Sciatic nerve (tissue), 2 donors: ENCODE measurements at regions not wholly inside any gene's neighbourhood (a gene's known extent, or its start where the extent isn't known, plus 50 kb on each side); places are given as distances from the start of the nearest gene placed in this dataset.
"Not testable (repeated sequence)": the region's sequence is repeated elsewhere in the genome, so short reads cannot be mapped to it uniquely, and the experiment has no call there.

ENCODE experiments used
- ATAC-seq: fragments of 200-7000 bp; cut with Tn5 transposase; one replicate; pipeline ENCODE4 v1.9.1; 2020; ENCODE audit warnings: mild to moderate bottlenecking, moderate library complexity
- DNase-seq: peaks from one replicate; pipeline ENCODE4 v3.0.0-alpha.2; 2020; ENCODE audit warnings: low spot score
- intact Hi-C: fragments of 100-400 bp; cut with DNase I; formaldehyde crosslinking; loops from one replicate; pipeline ENCODE4 v1.14.2; 2022
- donor health status: DM: no; HTN: no; CAD: no.
- donor health status: DM: no; HTN: no; CAD: no.

DNA sequence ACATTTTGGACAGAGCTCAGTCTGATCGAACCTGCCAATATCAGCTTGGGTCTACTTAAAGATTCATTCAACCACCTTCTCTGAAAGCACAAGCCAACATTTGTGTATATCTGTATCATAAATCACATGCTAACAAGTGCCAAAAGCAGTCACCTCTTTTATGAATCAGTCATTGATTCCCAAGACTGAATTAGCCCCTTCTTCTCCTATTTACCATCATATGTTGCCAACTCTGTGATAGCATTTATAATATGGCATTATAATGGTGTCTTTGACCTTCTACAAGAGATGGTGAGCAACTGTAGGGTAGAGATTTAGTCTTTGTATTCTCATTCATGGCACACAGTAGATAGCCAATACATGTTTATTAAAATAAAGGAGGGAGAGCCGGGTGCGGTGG is 61.4 kb downstream of the DDX53 start:
- DNase-seq (no peak), ATAC-seq (no peak)
- intact Hi-C loops: no loop called here

DNA sequence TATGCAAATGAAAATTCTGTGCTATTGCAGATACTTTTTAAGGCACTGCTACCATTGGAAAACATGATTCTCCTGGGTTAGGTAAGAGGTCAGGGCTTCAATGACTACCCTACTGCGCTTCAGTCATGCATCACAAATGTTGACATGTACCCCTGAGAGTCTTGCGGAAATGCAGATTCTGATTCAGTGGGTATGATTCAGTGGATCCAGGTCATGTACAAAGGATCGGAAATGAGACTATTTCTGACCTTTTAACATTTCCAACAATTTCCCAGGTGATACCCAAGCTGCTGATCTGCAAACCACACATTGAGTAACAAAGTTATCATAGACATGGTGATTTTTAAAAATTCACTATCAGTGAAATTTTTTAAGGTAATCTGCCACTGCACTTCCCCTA is 62.6 kb downstream of the DDX53 start:
- ATAC-seq: no peak
- intact Hi-C loops: no loop called here

DNA sequence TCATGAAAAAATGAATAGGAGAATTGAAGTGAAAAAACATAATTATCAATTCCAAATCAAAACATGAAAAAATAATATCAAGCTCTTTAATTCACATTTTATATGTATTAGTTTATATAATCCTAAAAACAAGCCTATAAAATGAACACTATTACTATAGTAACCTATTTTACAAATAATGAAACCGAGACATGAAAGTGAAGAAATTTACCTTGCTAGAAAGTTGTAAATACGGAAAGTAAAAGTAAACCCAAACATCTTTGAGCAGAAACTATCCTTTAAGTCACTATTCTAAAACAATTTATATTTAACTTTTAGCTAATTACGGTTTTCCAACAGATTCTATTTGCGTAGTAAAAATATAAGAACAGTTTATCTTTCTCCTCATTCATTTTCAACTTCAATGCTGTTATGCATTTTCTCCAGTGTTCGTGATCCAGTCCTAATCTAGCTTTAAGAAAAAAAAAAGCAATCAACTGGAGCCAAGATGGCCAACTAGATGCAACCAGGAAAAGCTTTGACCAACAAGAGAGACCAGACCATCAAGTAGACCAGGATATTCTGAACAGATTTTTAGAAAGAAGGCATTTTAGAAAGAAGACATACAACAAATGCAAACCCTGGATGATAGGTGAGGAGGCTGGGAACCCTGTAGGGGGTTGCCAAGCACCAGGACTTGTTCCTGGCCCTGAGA is 67.0 kb downstream of the DDX53 start:
- no peak for ATAC-seq
- intact Hi-C loops: no loop called here
- no peak for DNase-seq

More for the DNA sequence above, 62.6 kb downstream of the DDX53 start:
- no peak for DNase-seq

DNA sequence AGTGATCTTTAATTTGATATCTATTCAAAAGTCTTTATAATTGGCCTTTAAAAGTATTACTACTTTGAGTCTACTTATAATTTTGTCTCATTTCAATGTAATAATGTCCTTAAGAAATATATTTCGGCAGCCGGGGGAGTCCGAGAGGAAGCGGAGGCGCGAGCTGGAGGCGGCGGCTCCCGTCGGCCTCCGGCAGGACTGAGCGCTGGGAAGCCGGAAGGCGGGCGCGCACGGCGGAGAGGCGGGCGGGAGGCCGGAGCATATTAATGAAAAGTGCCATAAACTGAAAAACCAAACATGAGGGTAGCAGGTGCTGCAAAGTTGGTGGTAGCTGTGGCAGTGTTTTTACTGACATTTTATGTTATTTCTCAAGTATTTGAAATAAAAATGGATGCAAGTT is 75.7 kb downstream of the DDX53 start:
- ATAC-seq, intact Hi-C loops: not testable (repeated sequence)

DNA sequence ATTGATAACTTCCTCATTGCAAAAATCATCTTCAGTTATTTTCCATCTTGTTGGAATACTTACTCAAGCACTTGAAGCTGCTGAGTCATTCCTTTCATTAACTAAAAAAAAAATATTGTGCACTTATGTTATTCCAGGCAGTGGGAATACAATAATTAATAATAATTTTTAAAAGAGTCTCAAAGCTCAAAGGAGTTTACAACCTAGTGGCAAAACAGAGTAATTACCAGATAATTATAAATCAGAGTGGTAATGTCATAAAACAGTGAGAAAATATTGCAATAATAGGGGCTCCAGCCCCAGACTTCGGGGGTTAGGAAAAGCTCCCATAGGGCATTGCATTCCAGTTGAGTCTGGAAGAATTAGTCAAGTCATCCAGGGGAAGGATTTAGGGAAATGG is 79.6 kb downstream of the DDX53 start:
- ATAC-seq (no peak), DNase-seq (no peak)
- intact Hi-C loops: no loop called here

More for the DNA sequence above, 75.7 kb downstream of the DDX53 start:
- not testable (repeated sequence) for DNase-seq

DNA sequence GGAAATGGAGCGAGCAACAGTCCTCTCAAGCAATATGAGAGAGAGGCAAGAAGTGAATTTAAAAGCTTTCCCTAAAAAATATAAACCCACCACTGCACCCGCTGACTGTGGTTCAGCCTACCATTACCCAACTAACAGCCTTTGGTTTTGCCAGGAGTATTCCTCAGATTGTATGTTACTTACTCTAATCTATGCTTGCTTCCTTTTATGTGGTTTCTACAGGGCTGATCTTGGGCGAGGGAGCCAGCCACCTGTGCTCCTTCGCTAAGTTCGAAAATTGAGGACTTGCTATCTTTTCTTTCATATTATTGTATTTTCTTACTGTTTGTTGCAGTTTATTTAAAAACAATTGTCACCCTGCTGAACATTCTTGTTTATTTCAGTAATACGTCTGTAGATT is 101.1 kb downstream of the DDX53 start:
- intact Hi-C loops: no loop called here
- ATAC-seq (no peak), DNase-seq (no peak)

DNA sequence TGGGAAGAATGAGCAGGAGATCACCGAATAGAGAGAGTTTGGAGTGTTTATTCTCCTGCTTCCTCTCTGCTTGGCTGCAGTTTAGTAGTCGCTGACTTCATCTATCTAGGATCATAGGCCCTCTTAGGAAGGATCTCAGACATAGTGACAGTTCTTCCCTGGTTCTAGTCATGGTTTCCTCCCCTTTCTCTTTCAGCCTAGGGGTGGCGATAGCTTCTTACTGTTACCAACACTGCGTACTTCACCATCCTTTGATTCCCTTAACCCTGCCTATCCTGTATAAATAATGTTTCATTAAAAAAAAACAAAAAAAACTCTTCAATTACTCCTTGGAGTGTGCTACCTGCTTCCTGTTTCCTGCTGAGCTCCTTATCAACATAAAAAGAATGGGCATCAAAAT is 103.8 kb downstream of the DDX53 start:
- DNase-seq (no peak), ATAC-seq (no peak)
- intact Hi-C loops: no loop called here

DNA sequence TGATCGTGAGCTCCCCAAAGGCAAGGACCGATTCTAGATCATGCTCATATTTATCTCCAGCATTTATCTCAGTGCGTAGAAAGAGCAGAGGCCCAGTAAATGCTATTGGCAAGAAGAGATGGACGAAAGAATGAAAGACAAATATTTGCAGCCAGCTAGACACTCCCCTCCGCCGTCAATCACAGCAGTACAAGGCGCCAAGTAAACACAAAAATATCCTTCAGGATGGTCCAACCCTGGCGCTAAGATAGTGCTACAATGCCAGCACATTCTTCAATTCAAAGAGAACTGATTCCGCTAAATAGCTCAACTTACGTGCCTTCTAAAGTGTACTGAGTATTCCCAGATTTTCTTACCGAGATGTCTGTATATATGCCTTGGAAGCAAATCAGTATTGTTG is 114.5 kb downstream of the DDX53 start:
- no peak for DNase-seq
- ATAC-seq: no peak
- intact Hi-C loops: no loop called here

DNA sequence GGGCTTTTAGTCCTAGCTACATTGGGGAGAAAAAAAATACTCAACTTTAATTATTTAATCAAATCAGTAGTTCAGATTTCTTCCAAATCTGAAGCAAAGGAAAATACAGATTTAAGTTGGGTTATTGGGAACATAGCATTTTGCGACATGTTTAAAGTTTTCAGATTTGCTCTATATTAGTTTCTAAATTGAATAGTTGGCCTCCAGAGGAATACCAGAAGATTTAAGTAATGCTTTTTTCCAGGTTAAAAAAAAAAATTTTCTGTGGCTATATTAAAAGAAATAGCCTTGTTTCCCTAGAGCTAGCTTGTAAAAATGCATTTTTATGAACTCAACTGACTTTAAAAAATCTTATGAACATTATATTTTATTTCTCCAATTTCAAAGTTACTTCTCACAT is 115.9 kb downstream of the DDX53 start:
- intact Hi-C loops: no loop called here
- DNase-seq (no peak), ATAC-seq (no peak)

DNA sequence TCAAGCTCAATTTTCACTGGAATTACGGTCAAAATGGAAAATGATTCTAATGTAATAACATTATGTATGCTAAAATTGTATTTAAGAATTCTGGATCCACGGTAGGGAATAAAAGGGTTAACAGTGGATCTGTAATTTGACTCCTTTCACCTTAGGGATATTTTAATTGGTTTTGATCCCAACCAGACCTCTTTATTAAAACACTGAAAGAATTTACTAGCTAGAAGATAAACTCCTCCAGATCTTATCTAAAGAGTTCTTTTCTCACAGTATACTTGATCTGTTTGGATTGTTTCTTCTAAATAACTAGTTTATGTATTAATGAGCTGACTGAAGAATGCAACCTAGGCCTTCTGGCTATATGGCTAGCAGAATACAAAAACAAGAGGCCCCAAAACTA is 118.4 kb downstream of the DDX53 start:
- intact Hi-C loops: no loop called here
- ATAC-seq (no peak), DNase-seq (no peak)

DNA sequence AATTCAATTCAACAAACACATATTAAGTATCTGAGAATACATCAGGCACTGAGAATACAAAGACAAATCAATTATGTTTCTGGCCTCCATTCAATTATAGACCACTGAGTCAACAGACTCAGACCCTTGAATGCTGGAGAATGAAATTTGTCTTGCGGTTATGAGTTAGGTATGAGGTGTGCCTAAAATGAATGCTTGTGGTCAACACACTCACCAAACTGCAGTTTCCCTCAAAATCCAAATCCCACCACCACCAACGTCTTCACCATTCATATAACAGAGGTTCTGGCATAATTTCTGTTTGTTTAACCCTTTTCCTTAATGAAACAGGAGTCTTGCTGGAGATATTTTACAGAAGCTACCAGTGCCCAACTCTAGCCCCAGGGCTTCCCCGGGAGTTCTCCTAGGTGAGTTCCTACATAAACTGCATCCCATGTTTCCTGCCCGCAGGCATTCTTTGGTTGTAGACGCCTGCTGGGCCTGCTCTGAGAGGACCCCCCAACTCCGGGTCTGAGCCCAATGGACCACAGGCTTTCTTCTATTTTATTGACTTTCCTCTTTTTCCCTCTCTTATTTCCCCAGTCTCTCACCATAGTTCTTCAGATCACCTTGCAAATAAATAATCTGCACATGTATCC is 119.2 kb downstream of the DDX53 start:
- intact Hi-C loops: no loop called here
- no peak for ATAC-seq
- DNase-seq: no peak

DNA sequence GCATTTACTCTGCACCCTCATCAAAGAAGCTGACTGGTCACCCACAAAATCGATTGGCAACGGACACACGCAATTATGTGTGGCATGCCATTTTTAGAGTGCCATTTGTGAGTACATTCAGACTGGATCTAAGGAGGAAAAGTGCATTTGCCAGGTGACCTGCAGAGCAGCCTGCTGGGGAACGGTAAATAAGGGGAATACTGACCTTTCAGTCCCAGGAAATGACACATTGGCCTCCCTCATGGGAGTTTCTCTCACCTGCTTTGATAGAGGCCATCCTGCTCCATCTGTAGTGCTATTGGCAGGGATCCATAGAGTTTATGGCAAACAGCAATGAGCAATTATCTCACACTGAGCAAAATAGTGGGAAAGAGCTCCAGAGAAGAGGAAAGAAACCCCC is 127.8 kb downstream of the DDX53 start:
- ATAC-seq: no peak
- no peak for DNase-seq
- intact Hi-C loops: no loop called here

DNA sequence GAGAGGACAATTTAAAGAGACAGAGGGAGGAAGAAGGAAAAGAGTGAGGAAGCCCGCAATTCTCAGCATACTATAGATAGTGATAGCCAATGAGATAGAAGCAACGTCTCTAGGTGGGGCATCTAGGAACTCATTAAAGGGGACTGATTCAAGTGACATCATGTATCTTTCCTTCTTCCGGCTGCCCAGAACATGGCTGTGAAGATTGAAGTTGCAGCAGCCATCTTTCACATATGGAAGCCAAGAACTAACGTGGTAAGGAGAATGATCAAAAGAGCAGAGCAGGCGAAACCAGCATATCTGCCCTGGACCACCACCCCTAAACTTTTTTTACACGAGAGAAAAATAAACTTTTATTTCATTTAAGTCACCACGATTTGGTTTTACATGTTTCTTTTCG is 133.8 kb downstream of the DDX53 start:
- intact Hi-C loops: no loop called here
- no peak for DNase-seq
- ATAC-seq: no peak

DNA sequence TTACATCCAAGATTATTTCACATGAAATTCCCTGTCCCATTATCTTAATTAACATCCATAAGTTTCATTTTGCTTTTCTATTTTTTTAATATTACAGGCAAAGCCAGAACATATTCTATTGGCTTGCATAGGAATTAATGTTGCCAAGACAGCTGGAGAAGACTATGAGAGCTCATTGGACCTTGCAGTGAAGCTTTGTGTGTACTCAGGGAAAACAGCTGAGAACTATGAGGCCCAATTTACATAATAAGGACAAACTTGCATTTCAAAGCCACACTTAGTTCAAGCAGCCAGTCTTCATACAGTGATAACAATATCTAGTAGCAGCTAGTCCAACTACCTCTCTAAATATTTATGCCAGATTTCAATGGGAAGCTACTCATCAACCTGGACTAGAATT is 134.4 kb downstream of the DDX53 start:
- intact Hi-C loops: no loop called here
- DNase-seq (no peak), ATAC-seq (no peak)

DNA sequence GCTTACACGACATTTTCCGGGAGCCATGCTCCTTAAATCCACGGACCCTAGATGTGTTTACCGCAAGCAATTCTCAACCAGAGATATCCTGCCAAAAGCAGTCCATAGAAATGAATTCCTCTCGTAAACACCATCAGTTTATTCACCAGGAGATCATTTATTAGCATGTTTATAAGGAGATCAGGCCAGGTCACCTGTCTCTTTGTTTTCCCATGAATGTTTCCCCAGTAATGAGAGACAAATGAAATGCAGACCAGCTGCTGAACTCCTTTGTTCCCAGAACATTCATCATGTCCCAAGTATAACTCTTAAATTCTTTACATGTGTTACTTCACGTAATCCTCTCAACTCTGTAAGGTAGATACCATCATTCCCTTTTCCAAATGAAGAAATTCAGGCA is 137.1 kb downstream of the DDX53 start:
- ATAC-seq (no peak), DNase-seq (no peak)
- intact Hi-C loops: no loop called here

DNA sequence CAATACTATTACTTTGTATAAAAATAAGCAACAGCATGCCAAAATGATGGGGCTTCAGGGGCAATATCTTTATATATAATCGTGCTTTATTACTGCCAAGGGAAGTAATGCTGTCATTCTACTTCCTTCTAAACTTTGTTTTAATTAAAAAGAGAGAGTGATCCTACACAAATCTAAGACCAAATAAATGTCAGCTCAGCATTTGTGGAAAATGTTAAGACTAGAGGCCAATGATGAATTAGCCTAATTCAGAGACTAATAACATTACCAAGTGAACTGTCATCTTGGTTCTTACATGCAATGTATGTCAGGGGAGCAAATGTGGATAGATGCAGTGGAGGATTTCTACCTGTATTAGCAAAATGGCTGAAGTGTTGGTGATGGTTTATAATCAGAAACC is 166.4 kb upstream of the PTCHD1 start:
- intact Hi-C loops: no loop called here
- ATAC-seq (no peak), DNase-seq (no peak)

DNA sequence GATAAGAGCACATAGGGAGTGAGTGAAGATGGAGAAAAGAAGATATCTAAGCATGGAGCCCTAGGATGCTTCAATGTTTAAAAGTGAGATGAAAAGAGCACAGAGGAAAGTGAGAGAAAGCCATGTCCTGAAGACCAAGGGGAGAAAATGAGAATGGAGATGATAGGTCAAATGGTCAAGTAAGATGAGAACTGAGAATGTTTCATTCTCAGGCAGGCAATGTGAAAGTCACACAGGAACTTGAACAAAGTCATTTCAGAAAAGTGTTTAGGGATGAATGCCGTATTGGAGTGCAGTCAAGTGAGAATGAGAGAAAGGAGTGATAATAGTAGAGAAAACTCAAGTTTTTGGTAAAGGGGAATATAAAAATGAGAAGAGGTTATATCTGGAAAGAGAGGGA is 148.7 kb upstream of the PTCHD1 start:
- ATAC-seq (no peak), DNase-seq (no peak)
- intact Hi-C loops: no loop called here

DNA sequence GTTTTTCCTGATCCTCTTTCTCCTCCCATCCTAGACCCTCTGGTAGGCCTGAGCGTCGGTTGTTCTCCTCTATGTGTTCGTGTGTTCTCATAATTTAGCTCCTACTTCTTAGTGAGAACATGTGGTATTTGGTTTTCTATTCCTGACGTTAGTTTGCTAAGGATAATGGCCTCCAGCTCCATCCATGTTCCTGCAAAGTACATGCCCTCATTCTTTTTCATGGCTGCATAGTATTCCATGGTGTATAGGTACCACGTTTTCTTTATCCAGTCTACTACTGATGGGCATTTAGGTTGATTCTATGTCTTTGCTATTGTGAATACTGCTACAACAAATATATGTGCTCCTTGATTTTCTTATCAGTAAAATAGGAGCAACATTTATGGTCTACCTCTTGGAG is 146.8 kb upstream of the PTCHD1 start:
- intact Hi-C loops: no loop called here
- DNase-seq (no peak), ATAC-seq (no peak)

DNA sequence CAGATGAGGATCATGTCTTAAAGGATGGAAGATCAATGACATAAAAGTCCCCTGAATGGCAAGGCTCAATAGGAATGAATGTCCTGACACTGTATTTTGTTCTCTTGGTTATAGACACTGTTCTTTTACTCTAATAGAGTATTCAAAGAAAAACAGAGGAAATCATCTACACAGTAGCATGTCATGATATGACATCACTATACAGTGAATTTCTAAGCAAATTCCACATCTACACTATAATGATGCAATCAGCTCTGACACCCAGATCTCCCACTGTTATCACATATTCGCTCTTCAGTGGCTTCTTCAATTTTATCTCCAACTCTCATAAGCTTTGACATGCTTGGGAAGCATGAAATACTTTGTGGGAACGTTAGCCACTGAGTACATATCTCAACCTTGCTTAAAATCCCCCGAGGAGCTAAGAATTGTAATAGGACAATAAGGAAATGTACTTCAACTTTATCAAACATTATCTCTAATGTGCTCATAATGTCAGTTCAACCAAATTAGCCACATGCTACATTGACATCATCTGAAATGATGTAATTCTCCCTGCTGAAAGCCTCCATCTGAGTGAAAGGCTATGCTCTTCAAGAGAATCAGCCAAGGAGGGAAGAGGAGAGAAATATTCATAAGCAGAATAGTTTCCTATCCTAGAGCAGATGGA is 139.6 kb upstream of the PTCHD1 start:
- DNase-seq (no peak), ATAC-seq (no peak)
- intact Hi-C loops: no loop called here

DNA sequence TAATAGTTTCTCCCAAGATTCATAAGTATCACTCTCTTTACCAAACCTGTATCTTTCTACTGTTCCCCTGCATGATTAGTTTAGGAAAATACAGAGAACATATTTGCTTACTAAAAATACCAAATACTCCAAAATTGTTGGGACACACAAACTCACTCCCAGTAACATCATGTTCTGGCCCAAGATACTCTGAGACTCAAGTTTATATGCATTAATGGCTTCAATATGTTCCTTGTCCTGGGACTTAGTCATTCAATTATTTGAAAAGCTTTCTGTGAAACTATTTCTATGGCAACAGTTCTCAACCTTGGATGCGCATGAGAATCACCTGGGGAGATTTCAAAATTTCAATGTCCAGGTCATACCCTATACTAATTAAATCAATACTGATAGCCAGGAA is 138.9 kb upstream of the PTCHD1 start:
- intact Hi-C loops: no loop called here
- DNase-seq: no peak
- ATAC-seq: no peak

DNA sequence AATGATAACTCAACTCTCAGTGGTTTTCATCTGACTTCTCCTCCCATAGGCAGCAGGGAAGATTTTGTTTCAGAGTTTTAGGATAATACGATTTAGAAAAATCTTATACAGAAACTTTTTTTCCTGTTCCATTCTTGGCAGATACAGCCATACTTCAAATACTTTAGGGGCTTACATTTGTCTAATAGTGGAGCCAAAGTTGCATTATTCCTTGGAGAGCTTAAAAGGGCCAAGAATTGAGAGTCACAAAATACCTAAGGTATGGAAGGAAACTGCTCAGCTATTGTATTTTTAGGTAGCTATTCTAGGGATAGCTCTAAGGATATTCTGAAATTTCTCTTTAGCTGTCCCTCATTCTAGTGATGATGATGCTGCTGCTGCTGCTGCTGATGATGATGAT is 132.9 kb upstream of the PTCHD1 start:
- ATAC-seq (no peak), DNase-seq (no peak)
- intact Hi-C loops: no loop called here
